ENCODE measurements at regions not wholly inside any gene's neighbourhood (a gene's known extent, or its start where the extent isn't known, plus 50 kb on each side); places are given as distances from the start of the nearest gene placed in this dataset.

GRCh38 chr2:66702301-66702700 lies 267.4 kb downstream of the MEIS1 start:
- H3F3A ChIP-seq (ENCODE audit: insufficient read depth, low read length, poor library complexity, severe bottlenecking) = no peaks in the 10 kb centered on the region
- TF ChIP-seq MXI1 (conservative IDR thresholded peaks at IDR 0.05; ENCODE audit: poor library complexity, severe bottlenecking) (no peak), POLR2AphosphoS5 (IDR thresholded peaks at IDR 0.05) (no peak), EZH2 (IDR thresholded peaks at IDR 0.05; ENCODE audit: borderline replicate concordance, insufficient read depth, low read length, poor library complexity, severe bottlenecking) (no peak), CTCF (IDR thresholded peaks at IDR 0.05; ENCODE audit: poor library complexity, severe bottlenecking) (no peak), TAF1 (IDR thresholded peaks at IDR 0.05; ENCODE audit: low read depth) (no peak), EP300 (conservative IDR thresholded peaks at IDR 0.05; ENCODE audit: poor library complexity, severe bottlenecking) (no peak), SMC3 (conservative IDR thresholded peaks at IDR 0.05; ENCODE audit: poor library complexity) (no peak), RAD21 (conservative IDR thresholded peaks at IDR 0.05) (no peak)
- TF ChIP-seq, protein P1, sequence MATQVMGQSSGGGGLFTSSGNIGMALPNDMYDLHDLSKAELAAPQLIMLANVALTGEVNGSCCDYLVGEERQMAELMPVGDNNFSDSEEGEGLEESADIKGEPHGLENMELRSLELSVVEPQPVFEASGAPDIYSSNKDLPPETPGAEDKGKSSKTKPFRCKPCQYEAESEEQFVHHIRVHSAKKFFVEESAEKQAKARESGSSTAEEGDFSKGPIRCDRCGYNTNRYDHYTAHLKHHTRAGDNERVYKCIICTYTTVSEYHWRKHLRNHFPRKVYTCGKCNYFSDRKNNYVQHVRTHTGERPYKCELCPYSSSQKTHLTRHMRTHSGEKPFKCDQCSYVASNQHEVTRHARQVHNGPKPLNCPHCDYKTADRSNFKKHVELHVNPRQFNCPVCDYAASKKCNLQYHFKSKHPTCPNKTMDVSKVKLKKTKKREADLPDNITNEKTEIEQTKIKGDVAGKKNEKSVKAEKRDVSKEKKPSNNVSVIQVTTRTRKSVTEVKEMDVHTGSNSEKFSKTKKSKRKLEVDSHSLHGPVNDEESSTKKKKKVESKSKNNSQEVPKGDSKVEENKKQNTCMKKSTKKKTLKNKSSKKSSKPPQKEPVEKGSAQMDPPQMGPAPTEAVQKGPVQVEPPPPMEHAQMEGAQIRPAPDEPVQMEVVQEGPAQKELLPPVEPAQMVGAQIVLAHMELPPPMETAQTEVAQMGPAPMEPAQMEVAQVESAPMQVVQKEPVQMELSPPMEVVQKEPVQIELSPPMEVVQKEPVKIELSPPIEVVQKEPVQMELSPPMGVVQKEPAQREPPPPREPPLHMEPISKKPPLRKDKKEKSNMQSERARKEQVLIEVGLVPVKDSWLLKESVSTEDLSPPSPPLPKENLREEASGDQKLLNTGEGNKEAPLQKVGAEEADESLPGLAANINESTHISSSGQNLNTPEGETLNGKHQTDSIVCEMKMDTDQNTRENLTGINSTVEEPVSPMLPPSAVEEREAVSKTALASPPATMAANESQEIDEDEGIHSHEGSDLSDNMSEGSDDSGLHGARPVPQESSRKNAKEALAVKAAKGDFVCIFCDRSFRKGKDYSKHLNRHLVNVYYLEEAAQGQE (IDR thresholded peaks at IDR 0.05; ENCODE audit: borderline replicate concordance) = no peak
- H4K20me1 ChIP-seq (ENCODE audit: insufficient read depth) = no peaks in the 10 kb centered on the region
- H3K79me2 ChIP-seq (replicated peaks; ENCODE audit: insufficient read depth, low read length) = no peaks in the 10 kb centered on the region
- no peak overlapping the region for H2AFZ ChIP-seq (ENCODE audit: low read depth, low read length)
- no peaks in the 10 kb centered on the region for H3K9me2 ChIP-seq (ENCODE audit: insufficient read depth, low read length)
- H3K9me3 ChIP-seq (ENCODE audit: low read length) = no peaks in the 10 kb centered on the region
- no peak overlapping the region for H3K27ac ChIP-seq (ENCODE audit: low read length)
- H3K4me3 ChIP-seq (ENCODE audit: low read length) = no peak overlapping the region
- no peak overlapping the region for H3K9ac ChIP-seq (ENCODE audit: low read length)
- no peaks in the 10 kb centered on the region for H3K27me3 ChIP-seq (ENCODE audit: insufficient read depth, low read depth, low read length)
- no peak overlapping the region for H3K4me2 ChIP-seq (ENCODE audit: low read length)
- no peaks in the 10 kb centered on the region for H3K36me3 ChIP-seq (ENCODE audit: insufficient read depth, low read length)

DNA sequence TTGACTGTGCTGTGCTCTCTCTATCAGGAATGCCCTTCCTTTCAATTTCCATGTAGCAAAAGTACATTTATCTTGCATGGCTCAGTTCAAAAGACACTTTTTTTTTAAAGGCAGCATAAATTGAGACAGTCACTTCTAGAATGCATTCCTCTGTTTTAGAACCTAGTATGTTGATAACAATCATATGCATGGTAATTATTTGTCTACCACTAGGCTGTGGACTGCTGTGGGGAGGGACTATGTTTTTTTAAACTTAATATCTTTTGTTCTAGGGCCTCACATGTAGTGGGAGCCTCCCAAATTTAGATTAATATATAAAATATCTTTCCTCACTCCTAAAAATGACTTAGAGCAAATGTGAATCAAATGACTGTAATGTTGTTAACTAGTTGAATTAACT lies 269.9 kb downstream of the MEIS1 start:
- Histone ChIP-seq H3K4me2 (ENCODE audit: low read length) (no peak overlapping the region), H3F3A (ENCODE audit: insufficient read depth, low read length, poor library complexity, severe bottlenecking) (no peaks in the 10 kb centered on the region), H2AFZ (ENCODE audit: low read depth, low read length) (no peak overlapping the region), H3K27ac (ENCODE audit: low read length) (no peak overlapping the region), H3K27me3 (ENCODE audit: insufficient read depth, low read depth, low read length) (no peaks in the 10 kb centered on the region), H3K4me3 (ENCODE audit: low read length) (no peak overlapping the region), H3K36me3 (ENCODE audit: insufficient read depth, low read length) (no peaks in the 10 kb centered on the region), H3K9me3 (ENCODE audit: low read length) (no peaks in the 10 kb centered on the region), H3K79me2 (replicated peaks; ENCODE audit: insufficient read depth, low read length) (no peaks in the 10 kb centered on the region), H3K9me2 (ENCODE audit: insufficient read depth, low read length) (no peaks in the 10 kb centered on the region), H3K9ac (ENCODE audit: low read length) (no peak overlapping the region), H4K20me1 (ENCODE audit: insufficient read depth) (no peaks in the 10 kb centered on the region)
- no peak for TF ChIP-seq RAD21 (conservative IDR thresholded peaks at IDR 0.05)
- no peak for TF ChIP-seq EP300 (conservative IDR thresholded peaks at IDR 0.05; ENCODE audit: poor library complexity, severe bottlenecking)
- TF ChIP-seq MXI1 (conservative IDR thresholded peaks at IDR 0.05; ENCODE audit: poor library complexity, severe bottlenecking) = no peak
- TF ChIP-seq SMC3 (conservative IDR thresholded peaks at IDR 0.05; ENCODE audit: poor library complexity) = no peak
- TF ChIP-seq CTCF (IDR thresholded peaks at IDR 0.05; ENCODE audit: poor library complexity, severe bottlenecking) = no peak
- no peak for TF ChIP-seq TAF1 (IDR thresholded peaks at IDR 0.05; ENCODE audit: low read depth)
- TF ChIP-seq EZH2 (IDR thresholded peaks at IDR 0.05; ENCODE audit: borderline replicate concordance, insufficient read depth, low read length, poor library complexity, severe bottlenecking) = no peak
- TF ChIP-seq, protein P1 (IDR thresholded peaks at IDR 0.05; ENCODE audit: borderline replicate concordance) = no peak
